Activated CD4-positive, alpha-beta T cell treated with anti-CD3 and anti-CD28 coated beads, Interleukin-2, amount 10 ng/mL, durations not matched to agents 7 days and 5 days (primary cell): ENCODE measurements at regions not wholly inside any gene's neighbourhood (a gene's known extent, or its start where the extent isn't known, plus 50 kb on each side); places are given as distances from the start of the nearest gene placed in this dataset.

Experiments used
- CTCF ChIA-PET: fragments of 350-600 bp; sonication (Branson Sonifier 250); formaldehyde crosslinking; loops from one replicate; lab custom pipeline; 2021; ENCODE audit warnings: antibody characterized with exemption; lab: Charles Lee
- POLR2A ChIA-PET: fragments of 350-600 bp; sonication (Branson Sonifier 250); formaldehyde crosslinking; loops from one replicate; lab custom pipeline; 2021; ENCODE audit warnings: antibody characterized with exemption; lab: Charles Lee
- DNase-seq: peaks from one replicate; pipeline ENCODE4 v3.0.0-alpha.2; 2020
- H3K27ac Mint-ChIP-seq: one replicate; pipeline ENCODE4 v1.8.0; 2021; ENCODE audit warnings: mild to moderate bottlenecking, moderate library complexity, mixed read lengths
- H3K27me3 Mint-ChIP-seq: one replicate; pipeline ENCODE4 v1.8.0; 2021; ENCODE audit warnings: mixed read lengths
- H3K36me3 Mint-ChIP-seq: one replicate; pipeline ENCODE4 v1.8.0; 2021; ENCODE audit warnings: low read depth, mixed read lengths
- H3K4me1 Mint-ChIP-seq: one replicate; pipeline ENCODE4 v1.8.0; 2021; ENCODE audit warnings: mixed read lengths
- H3K4me3 Mint-ChIP-seq: one replicate; pipeline ENCODE4 v1.8.0; 2021; ENCODE audit warnings: mild to moderate bottlenecking, moderate library complexity, mixed read lengths
- H3K9me3 Mint-ChIP-seq: one replicate; pipeline ENCODE4 v1.8.0; 2021; ENCODE audit warnings: mixed read lengths

DNA sequence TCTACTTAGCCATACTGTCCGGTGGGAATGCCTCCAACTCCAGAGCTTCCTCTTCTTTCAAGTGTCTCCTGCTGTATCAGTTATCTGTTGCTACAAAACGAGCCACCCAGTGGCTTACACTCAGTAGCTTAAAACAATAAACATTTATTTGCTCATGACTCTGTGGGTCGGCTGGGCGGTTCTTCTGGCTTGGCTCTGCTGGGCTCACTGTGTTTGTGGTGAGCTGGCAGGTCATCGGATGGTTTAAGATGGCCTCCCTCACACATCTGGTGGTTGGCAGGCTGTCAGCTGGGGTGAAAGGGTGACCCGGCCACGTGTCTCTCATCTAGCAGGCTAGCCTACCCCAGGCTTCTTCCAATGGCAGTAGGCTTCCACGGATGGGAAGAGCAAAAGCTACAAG lies 122.4 kb upstream of the SLC1A4 start:
- CTCF ChIA-PET = interaction anchor here (0.6 to 4.3 kb wide), 11 partner anchors 11 to 537 kb away, joined by 3 to 19 read pairs (median 5); partner anchors contain the start of gene SERTAD2
- Mint-ChIP-seq H3K27me3 (peaks cover 8% of the 10 kb centered on the region), H3K9me3 (no peaks in the 10 kb centered on the region), H3K4me1 (peaks cover 3% of the 10 kb centered on the region), H3K4me3 (no peak overlapping the region), H3K27ac (no peak overlapping the region), H3K36me3 (no peaks in the 10 kb centered on the region)
- POLR2A ChIA-PET = no interaction called here
- no peak for DNase-seq

GRCh38 chr2:64867253-64867996 lies 121.8 kb upstream of the SLC1A4 start:
- H3K27me3 Mint-ChIP-seq = peaks cover 8% of the 10 kb centered on the region
- no peak for DNase-seq
- H3K9me3 Mint-ChIP-seq = no peaks in the 10 kb centered on the region
- no peak overlapping the region for H3K27ac Mint-ChIP-seq
- CTCF ChIA-PET = interaction anchor here (0.5 to 4.3 kb wide), 16 partner anchors 11 to 538 kb away, joined by 3 to 19 read pairs (median 4); partner anchors contain the start of gene SERTAD2
- no peak overlapping the region for H3K4me3 Mint-ChIP-seq
- H3K4me1 Mint-ChIP-seq = peaks cover 3% of the 10 kb centered on the region
- H3K36me3 Mint-ChIP-seq = no peaks in the 10 kb centered on the region
- POLR2A ChIA-PET = no interaction called here

- H3K27ac Mint-ChIP-seq = no peak overlapping the region
- ChIA-PET POLR2A (no interaction called here), CTCF (interaction anchor here (2.2 to 4.3 kb wide), 2 partner anchors 262 to 538 kb away, joined by 8 to 19 read pairs; no protein-coding TSS in a partner anchor)
- no peaks in the 10 kb centered on the region for H3K36me3 Mint-ChIP-seq
- no peak overlapping the region for H3K4me3 Mint-ChIP-seq
- H3K4me1 Mint-ChIP-seq = peaks cover 9% of the 10 kb centered on the region
- H3K9me3 Mint-ChIP-seq = no peaks in the 10 kb centered on the region
- peaks cover 8% of the 10 kb centered on the region for H3K27me3 Mint-ChIP-seq
- DNase-seq = no peak
Measured at GRCh38 chr2:64869126-64869525, 120.1 kb upstream of the SLC1A4 start.

GRCh38 chr2:64873472-64873924 lies 115.7 kb upstream of the SLC1A4 start:
- Mint-ChIP-seq H3K36me3 (no peaks in the 10 kb centered on the region), H3K9me3 (no peaks in the 10 kb centered on the region), H3K27me3 (peaks cover 13% of the 10 kb centered on the region), H3K4me1 (peaks cover 6% of the 10 kb centered on the region), H3K4me3 (no peak overlapping the region), H3K27ac (no peak overlapping the region)
- ChIA-PET POLR2A (no interaction called here), CTCF (interaction anchor here (0.7 to 1.3 kb wide), 5 partner anchors 13 to 287 kb away, joined by 3 to 4 read pairs (median 4); no protein-coding TSS in a partner anchor)
- peak; percentile 77 for DNase-seq

- DNase-seq = no peak
- Mint-ChIP-seq H3K4me1 (peaks cover 6% of the 10 kb centered on the region), H3K27ac (no peak overlapping the region), H3K4me3 (no peak overlapping the region), H3K9me3 (no peaks in the 10 kb centered on the region), H3K36me3 (no peaks in the 10 kb centered on the region), H3K27me3 (peaks cover 13% of the 10 kb centered on the region)
- ChIA-PET POLR2A (no interaction called here), CTCF (no interaction called here)
Measured at GRCh38 chr2:64874593-64874992, 114.6 kb upstream of the SLC1A4 start.

GRCh38 chr2:64875368-64875767 lies 113.8 kb upstream of the SLC1A4 start:
- no peaks in the 10 kb centered on the region for H3K36me3 Mint-ChIP-seq
- peaks cover 13% of the 10 kb centered on the region for H3K27me3 Mint-ChIP-seq
- no peak overlapping the region for H3K27ac Mint-ChIP-seq
- no peaks in the 10 kb centered on the region for H3K9me3 Mint-ChIP-seq
- no peak overlapping the region for H3K4me3 Mint-ChIP-seq
- no peak for DNase-seq
- CTCF ChIA-PET = no interaction called here
- POLR2A ChIA-PET = no interaction called here
- H3K4me1 Mint-ChIP-seq = peaks cover 6% of the 10 kb centered on the region

DNA sequence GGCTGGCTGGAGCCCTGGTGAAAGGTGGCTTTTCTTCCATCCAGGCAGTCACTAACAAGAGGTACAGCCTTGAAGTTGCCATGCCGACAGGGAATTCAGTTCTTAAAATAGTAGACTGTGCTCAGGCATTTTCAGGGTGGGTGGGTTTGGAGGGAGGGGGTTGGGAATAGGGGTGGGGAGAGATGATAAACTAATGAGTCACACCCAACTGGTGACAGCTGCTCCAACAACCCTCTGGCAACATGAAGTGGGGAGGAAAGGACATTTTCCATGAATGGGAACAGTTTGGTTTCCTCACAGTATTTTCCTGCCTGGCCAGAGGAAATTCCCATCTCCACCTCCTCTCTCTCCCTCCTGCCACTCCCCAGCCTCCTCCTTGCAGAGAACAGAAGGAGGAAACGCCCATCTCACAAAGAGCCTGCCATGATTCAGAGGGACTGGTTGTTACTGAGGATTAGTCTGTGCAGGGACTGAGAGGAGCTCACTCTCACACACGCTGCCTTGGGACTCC lies 113.0 kb upstream of the SLC1A4 start:
- DNase-seq = no peak
- no peak overlapping the region for H3K4me3 Mint-ChIP-seq
- no peaks in the 10 kb centered on the region for H3K36me3 Mint-ChIP-seq
- ChIA-PET POLR2A (no interaction called here), CTCF (no interaction called here)
- peaks cover 13% of the 10 kb centered on the region for H3K27me3 Mint-ChIP-seq
- no peak overlapping the region for H3K27ac Mint-ChIP-seq
- H3K4me1 Mint-ChIP-seq = peaks cover 10% of the 10 kb centered on the region
- H3K9me3 Mint-ChIP-seq = no peaks in the 10 kb centered on the region

- H3K4me1 Mint-ChIP-seq = peaks cover 9% of the 10 kb centered on the region
- H3K27ac Mint-ChIP-seq = no peak overlapping the region
- no peak for DNase-seq
- CTCF ChIA-PET = interaction anchor here (1.1 kb wide), 1 partner anchor 357 kb away, joined by 3 read pairs; no protein-coding TSS in a partner anchor
- H3K9me3 Mint-ChIP-seq = no peaks in the 10 kb centered on the region
- no peaks in the 10 kb centered on the region for H3K36me3 Mint-ChIP-seq
- POLR2A ChIA-PET = no interaction called here
- H3K27me3 Mint-ChIP-seq = peaks cover 8% of the 10 kb centered on the region
- no peak overlapping the region for H3K4me3 Mint-ChIP-seq
Measured at GRCh38 chr2:64879745-64880144, 109.5 kb upstream of the SLC1A4 start.

GRCh38 chr2:64880193-64880951 lies 108.8 kb upstream of the SLC1A4 start:
- POLR2A ChIA-PET = no interaction called here
- H3K27ac Mint-ChIP-seq = no peak overlapping the region
- peaks cover 9% of the 10 kb centered on the region for H3K4me1 Mint-ChIP-seq
- no peaks in the 10 kb centered on the region for H3K9me3 Mint-ChIP-seq
- no peaks in the 10 kb centered on the region for H3K36me3 Mint-ChIP-seq
- peaks cover 3% of the 10 kb centered on the region for H3K27me3 Mint-ChIP-seq
- CTCF ChIA-PET = interaction anchor here (1.1 to 1.6 kb wide), 3 partner anchors 37 to 358 kb away, joined by 3 read pairs; no protein-coding TSS in a partner anchor
- DNase-seq = no peak
- H3K4me3 Mint-ChIP-seq = no peak overlapping the region

DNA sequence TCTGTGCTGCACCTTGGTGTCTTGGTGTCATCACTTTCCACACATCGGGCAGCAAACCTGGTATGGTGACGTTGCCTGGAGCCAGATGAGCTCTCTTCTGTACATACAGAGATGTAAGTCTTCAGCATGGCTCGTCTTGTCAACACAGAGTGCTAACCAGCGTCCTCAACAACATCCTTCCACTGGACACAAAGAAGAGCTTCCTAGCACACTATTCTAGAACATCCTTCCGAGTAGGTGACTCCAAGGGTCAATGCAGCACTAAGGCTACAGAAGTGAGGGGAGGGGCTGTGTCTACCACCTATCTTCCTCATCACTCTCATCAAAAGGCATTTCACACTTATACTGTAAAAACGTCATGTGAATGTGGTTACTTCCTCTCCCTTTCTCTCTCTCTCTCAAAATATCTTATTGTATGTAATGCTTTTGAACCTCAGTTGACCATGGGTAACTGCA lies 108.1 kb upstream of the SLC1A4 start:
- no peak for DNase-seq

DNA sequence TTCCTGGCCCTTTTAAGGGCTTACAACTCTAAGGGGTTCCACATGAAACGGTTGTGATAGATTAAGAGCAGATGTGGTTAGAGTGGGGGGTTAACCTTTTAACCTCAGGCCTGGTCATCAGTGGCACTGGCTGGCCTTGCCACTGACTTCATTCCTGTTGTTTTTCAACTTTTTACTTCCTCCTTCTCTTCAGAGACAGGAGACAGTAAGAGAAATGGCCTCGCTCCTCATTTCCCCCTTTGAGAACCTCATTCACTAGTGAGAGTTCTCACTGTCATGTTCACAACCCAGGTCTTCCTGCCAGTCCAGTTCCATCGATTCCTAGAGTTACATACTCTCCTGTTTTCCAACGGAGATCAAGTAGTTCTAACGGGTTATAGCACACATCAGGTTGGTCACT lies 101.6 kb upstream of the SLC1A4 start:
- peaks cover 4% of the 10 kb centered on the region for H3K9me3 Mint-ChIP-seq
- POLR2A ChIA-PET = no interaction called here
- H3K27me3 Mint-ChIP-seq = peaks cover 6% of the 10 kb centered on the region
- peaks cover 2% of the 10 kb centered on the region for H3K36me3 Mint-ChIP-seq
- no peak for DNase-seq
- CTCF ChIA-PET = no interaction called here
- H3K4me3 Mint-ChIP-seq = no peak overlapping the region
- H3K4me1 Mint-ChIP-seq = no peaks in the 10 kb centered on the region
- no peak overlapping the region for H3K27ac Mint-ChIP-seq

More for the DNA sequence above, 108.1 kb upstream of the SLC1A4 start:
- ChIA-PET POLR2A (no interaction called here), CTCF (interaction anchor here (1.3 to 1.6 kb wide), 2 partner anchors 37 to 283 kb away, joined by 3 read pairs; no protein-coding TSS in a partner anchor)
- H3K9me3 Mint-ChIP-seq = no peaks in the 10 kb centered on the region
- peaks cover 9% of the 10 kb centered on the region for H3K4me1 Mint-ChIP-seq
- no peaks in the 10 kb centered on the region for H3K36me3 Mint-ChIP-seq
- no peak overlapping the region for H3K27ac Mint-ChIP-seq
- no peak overlapping the region for H3K4me3 Mint-ChIP-seq
- H3K27me3 Mint-ChIP-seq = no peaks in the 10 kb centered on the region

DNA sequence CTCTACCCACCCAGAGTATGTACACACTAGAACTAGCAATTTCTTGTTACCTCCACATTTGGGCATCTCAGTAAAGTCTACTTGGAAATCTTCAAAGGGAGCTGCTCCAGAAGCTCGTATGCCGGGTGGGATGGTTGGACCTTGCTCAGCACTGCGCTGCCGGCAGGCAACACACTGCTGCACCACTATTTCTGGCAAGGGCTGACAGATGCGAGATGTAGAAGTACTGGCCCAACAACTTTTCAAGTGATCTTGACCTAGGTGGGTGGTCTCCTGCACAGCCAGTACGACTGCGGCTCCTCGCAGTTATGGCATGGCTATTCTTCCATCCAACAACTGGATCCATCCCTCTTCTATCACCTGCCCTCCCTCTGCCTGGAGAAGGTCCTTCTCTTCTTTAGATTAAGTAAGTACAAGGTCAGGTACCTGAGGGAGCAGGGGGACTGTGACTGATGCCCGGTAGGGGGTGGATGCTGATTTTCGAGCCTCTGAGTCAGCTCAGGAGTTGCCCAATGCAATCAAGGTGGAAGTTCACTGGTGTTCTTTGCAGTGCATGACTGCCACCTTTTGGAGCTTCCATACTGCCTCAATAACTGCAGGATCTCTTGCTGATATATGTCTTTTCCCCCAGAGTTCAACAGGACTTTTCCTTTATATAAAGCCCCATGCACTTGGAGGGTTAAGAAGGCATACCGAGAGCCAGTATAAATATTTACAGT lies 100.4 kb upstream of the SLC1A4 start:
- no peak overlapping the region for H3K4me3 Mint-ChIP-seq
- H3K27me3 Mint-ChIP-seq = peaks cover 18% of the 10 kb centered on the region
- H3K27ac Mint-ChIP-seq = no peak overlapping the region
- ChIA-PET CTCF (no interaction called here), POLR2A (no interaction called here)
- peaks cover 4% of the 10 kb centered on the region for H3K9me3 Mint-ChIP-seq
- H3K36me3 Mint-ChIP-seq = peaks cover 2% of the 10 kb centered on the region
- no peak for DNase-seq
- H3K4me1 Mint-ChIP-seq = no peaks in the 10 kb centered on the region
